ENCODE measurements at regions not wholly inside any gene's neighbourhood (a gene's known extent, or its start where the extent isn't known, plus 50 kb on each side); places are given as distances from the start of the nearest gene placed in this dataset.

GRCh38 chr6:27545271-27546046, 72.6 kb upstream of the ZNF184 start:
- TF ChIP-seq CTCF (conservative IDR thresholded peaks at IDR 0.05) (no peak), ZFX (IDR thresholded peaks at IDR 0.05) (no peak)
